Amniotic epithelial cell (primary cell): ENCODE measurements at regions not wholly inside any gene's neighbourhood (a gene's known extent, or its start where the extent isn't known, plus 50 kb on each side); places are given as distances from the start of the nearest gene placed in this dataset.
"Not testable (repeated sequence)": the region's sequence is repeated elsewhere in the genome, so short reads cannot be mapped to it uniquely, and the experiment has no call there.

Experiments used
- DNase-seq: peaks from one replicate; pipeline ENCODE4 v3.0.0-alpha.2; 2010; ENCODE audit warnings: low read depth

GRCh38 chr4:12071316-12071715 is 642.6 kb upstream of the HS3ST1 start:
- no peak for DNase-seq

GRCh38 chr4:12053966-12054365 is 625.3 kb upstream of the HS3ST1 start:
- no peak for DNase-seq

DNA sequence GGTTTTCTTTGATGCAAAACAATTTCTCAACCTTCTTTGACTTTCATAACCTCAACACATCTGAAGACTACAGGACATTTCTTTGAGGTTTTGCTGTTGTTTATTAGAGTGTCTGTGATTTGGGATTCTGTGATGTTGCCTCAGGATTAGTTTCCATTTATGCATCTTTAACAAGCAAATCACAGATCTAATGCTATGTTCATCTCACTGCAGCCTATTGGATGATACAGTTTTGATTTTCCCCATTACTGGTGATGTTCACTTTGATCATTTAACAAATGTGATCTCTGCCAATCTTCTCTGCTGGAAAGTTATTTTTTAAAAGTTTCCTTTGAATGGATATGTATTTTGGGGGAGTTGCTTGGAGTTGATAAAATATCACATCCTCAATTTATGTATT is 624.9 kb upstream of the HS3ST1 start:
- no peak for DNase-seq

GRCh38 chr4:12050357-12050756 is 621.7 kb upstream of the HS3ST1 start:
- DNase-seq: no peak

- no peak for DNase-seq
These were observed 614.1 kb upstream of the HS3ST1 start for GRCh38 chr4:12042818-12043217.

DNA sequence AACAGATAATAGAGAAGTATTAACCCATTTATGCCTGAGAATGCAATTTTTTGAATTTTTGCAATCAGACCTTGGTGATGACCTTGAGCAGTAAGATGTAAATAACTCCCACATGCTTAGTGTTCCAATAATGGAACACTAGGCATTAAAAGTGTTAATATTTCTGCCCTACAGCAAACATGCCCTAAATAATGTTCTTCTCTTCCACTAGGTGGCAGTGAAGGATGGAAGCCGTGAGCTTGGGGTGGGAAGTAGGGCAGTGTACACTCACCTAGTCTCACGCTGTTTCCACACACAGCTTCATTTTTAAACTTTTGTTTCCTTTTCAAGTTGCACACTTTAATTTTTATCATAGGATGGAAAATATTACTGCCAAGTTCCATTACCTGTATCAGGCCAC is 613.1 kb upstream of the HS3ST1 start:
- no peak for DNase-seq

DNA sequence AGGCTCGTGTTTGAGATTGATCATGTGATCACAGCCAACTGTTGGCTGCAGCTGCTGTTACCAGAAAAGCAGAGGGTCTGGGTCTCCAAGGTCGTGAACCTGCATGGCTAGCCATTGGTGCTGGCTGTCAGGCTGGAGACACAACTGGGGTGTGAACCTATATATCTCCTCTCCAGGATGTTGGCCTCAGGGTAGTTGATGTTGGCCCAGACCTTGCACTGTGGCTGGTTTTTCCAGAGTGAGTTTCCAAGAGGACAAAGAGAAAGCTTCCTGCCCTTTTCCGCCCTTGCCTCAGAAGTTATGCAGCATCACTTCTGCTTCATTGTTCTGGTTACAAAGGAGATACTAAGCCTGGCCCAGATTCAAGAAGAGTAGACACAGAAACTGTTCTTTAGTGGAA is 607.8 kb upstream of the HS3ST1 start:
- DNase-seq: no peak

- no peak for DNase-seq
These were observed 599.6 kb upstream of the HS3ST1 start for GRCh38 chr4:12028258-12028657.

- no peak for DNase-seq
These were observed 593.7 kb upstream of the HS3ST1 start for GRCh38 chr4:12022409-12022808.

DNA sequence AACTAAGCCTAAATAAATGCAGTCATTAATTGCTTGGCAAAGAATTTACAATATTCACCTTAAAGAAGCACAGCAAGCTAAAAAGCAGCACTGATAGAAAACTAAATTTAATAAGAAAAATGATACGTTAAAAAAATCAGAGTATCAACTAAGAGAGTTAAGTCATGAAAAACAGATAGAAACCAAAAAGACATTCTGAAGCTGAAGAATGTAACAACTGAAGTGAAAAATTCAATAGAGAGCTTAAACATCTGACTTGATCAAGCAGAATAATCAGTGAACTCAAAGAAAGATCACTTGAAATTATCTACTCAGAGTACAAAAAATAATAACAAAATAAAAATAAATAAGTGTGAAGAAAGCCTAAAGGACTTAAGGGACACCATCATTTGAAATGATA is 588.0 kb upstream of the HS3ST1 start:
- DNase-seq: no peak

DNA sequence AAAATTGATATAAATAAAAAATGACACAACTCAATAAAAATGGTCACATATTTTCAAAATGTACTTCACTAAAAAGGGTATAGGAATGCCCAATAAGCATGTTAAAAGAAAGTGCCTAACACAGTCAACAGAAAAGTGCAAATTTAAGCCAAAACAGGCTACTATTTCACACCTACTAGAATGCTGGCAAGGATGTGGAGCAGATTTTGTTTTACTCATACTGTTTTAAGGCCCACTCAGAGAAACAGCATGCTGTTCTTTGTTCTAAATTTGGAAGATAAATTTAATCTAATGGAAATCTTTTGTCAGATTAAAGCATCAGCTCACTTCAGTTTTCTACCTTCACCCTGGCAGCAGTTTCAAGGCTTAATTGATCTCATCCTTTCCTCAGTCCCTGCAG is 576.8 kb upstream of the HS3ST1 start:
- no peak for DNase-seq

GRCh38 chr4:11996581-11996980 is 567.9 kb upstream of the HS3ST1 start:
- DNase-seq: not testable (repeated sequence)

- DNase-seq: no peak
These were observed 548.1 kb upstream of the HS3ST1 start for GRCh38 chr4:11976726-11977263.

DNA sequence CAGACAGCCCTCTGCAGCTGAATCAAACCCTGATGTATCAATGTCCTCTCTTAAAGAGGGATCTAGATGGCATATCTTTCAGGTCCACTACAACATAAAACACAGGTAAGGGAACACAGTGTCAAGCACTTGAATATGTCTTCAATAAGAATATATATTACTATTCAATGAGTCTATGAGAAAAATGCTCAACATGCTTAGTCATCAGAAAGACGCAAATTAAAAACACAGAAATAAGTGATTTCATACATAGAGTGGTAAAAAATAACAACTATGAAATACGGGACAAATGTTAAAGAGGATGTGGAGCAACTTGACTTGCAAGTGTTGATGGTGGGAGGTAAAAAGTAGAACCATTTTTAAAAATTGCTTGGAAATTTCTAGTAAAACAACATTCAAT is 544.6 kb upstream of the HS3ST1 start:
- no peak for DNase-seq

GRCh38 chr4:11970754-11971153 is 542.1 kb upstream of the HS3ST1 start:
- DNase-seq: no peak

DNA sequence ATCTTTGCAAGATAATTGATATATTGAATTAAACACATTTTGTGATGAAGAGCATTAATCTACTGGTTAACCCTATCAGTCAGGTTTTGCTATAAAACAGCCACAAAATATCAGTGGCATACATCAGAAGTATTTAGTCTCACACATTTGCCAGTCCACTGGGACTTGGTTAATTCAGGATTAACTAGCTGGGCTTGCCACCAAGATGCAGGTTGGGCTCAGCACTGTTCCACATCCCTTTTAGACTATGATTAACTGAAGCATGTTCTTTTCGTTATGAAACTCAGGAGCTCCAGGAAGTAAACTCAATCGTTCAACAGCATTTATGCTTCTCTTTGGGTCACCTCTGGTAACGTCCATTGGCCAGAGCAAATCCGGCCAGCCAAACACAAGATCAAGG is 538.1 kb upstream of the HS3ST1 start:
- no peak for DNase-seq

DNA sequence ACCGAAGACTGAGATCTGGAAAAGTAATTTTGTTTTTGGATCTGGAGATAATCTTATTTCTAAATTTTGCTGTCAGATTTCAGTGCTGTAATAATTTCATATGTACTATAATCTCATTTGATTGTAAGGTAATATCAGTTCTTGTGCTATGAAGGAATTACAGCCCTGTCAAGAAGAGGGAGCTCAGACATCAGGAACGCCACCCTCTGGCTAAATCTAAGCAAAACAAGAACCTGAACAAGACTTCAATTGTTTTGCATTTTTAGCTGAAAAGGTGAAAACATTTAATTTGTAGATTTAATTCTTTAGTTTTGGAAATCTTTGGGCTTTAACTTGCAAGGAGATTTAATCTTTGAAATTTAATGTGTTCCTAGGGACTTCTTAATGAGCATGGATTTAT is 525.4 kb upstream of the HS3ST1 start:
- DNase-seq: no peak

GRCh38 chr4:11949355-11949754 is 520.7 kb upstream of the HS3ST1 start:
- DNase-seq: no peak

DNA sequence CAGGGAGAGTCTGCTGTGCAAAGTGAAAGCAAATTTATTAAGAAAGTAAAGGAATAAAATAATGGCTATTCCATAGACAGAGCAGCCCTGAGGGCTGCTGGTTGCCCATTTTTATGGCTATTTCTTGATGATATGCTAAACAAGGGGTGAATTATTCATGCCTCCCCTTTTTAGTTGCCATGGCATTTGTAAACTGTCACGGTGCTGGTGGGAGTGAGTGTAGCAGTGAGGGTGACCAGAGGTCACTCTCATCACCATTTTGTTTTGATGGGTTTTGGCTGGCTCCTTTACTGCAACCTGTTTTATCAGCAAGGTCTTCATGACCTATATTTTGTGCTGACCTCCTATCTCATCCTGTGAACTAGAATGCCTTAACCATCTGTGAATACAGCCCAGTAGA is 518.9 kb upstream of the HS3ST1 start:
- not testable (repeated sequence) for DNase-seq

GRCh38 chr4:11937941-11938340 is 509.2 kb upstream of the HS3ST1 start:
- no peak for DNase-seq

GRCh38 chr4:11931266-11931820 is 502.6 kb upstream of the HS3ST1 start:
- DNase-seq: no peak

GRCh38 chr4:11929080-11929479 is 500.4 kb upstream of the HS3ST1 start:
- DNase-seq: no peak

DNA sequence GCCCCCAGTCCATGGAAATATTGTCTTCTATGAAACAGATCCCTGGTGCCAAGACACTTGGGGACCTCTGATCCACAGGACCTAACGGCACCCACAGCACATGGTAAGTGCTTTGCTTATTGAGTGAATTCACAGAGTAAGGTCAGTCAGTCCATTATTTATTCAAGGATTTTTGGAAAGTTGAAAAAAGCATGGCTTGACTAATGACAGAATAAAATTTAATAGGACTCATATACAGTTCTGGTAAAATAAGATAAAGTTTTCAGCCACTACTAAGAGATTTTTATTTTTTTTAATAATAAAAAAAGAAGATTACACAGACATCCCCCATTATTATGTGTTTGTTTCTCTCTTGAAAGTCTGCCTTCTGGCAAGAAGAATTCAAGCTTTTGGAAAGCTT is 490.6 kb upstream of the HS3ST1 start:
- DNase-seq: no peak

- DNase-seq: no peak
These were observed 485.7 kb upstream of the HS3ST1 start for GRCh38 chr4:11914406-11914805.

GRCh38 chr4:11912886-11913285 is 484.2 kb upstream of the HS3ST1 start:
- no peak for DNase-seq
